Colonic mucosa (tissue), 4 donors: ENCODE measurements at regions not wholly inside any gene's neighbourhood (a gene's known extent, or its start where the extent isn't known, plus 50 kb on each side); places are given as distances from the start of the nearest gene placed in this dataset.

Source experiments
- DNase-seq: peaks from one replicate; pipeline ENCODE4 v3.0.0-alpha.2; 2020
- H3K27ac ChIP-seq: fragments of 200-600 bp; one replicate; pipeline ENCODE4 v1.8.0; 2021
- H3K27me3 ChIP-seq: fragments of 200-600 bp; one replicate; pipeline ENCODE4 v1.8.0; 2021
- H3K36me3 ChIP-seq: fragments of 200-600 bp; one replicate; pipeline ENCODE4 v1.8.0; 2021
- H3K4me1 ChIP-seq: fragments of 200-600 bp; one replicate; pipeline ENCODE4 v1.8.0; 2021; ENCODE audit warnings: mild to moderate bottlenecking
- H3K4me3 ChIP-seq: fragments of 200-600 bp; one replicate; pipeline ENCODE4 v1.8.0; 2021
- H3K9ac ChIP-seq, 2 donors: one replicate each; pipeline ENCODE4 v1.7.0; 2013; ENCODE audit warnings: control low read depth in 2 of 2, low read depth in 2 of 2, low read length in 2 of 2
- H3K9me3 ChIP-seq: fragments of 200-600 bp; one replicate; pipeline ENCODE4 v1.8.0; 2021
- CTCF ChIP-seq: fragments of 200-600 bp; IDR thresholded peaks from one replicate; pipeline ENCODE4 v1.8.0; 2022; ENCODE audit warnings: antibody characterized with exemption, mild to moderate bottlenecking
- intact Hi-C: fragments of 100-400 bp; cut with DNase I; formaldehyde crosslinking; loops from one replicate; pipeline ENCODE4 v1.14.1; 2022
- donor health status: healthy.
- donor health status: DM: no; HTN: no; CAD: no.
- donor health status: DM: no; HTN: no; CAD: no.

DNA sequence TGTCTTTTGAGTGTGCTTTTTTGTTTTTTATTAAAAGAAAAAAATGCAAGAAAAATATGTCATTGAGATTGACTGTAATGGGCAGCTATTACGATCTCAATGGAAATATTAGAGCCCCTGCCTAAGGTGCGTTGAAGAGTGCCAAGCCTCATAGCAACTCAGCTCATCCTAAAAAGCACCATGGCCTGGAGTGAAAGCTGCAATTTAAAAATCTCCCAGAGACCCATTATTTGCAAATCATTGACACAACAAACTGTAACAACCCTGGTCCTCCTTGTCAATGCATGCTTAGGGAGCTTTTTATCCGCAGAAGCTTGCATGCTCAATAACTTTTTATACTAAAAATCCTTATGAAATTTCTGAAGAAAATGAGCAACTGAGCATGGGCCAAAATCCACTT is 954.5 kb downstream of the ADGRL2 start:
- Histone ChIP-seq H3K9me3 (no peaks in the 10 kb centered on the region), H3K4me1 (no peaks in the 10 kb centered on the region), H3K4me3 (no peak overlapping the region), H3K27me3 (no peaks in the 10 kb centered on the region), H3K27ac (no peak overlapping the region), H3K36me3 (no peaks in the 10 kb centered on the region), H3K9ac (no peak overlapping the region)
- DNase-seq: no peak
- intact Hi-C loops: no loop called here
- TF ChIP-seq CTCF: no peak

DNA sequence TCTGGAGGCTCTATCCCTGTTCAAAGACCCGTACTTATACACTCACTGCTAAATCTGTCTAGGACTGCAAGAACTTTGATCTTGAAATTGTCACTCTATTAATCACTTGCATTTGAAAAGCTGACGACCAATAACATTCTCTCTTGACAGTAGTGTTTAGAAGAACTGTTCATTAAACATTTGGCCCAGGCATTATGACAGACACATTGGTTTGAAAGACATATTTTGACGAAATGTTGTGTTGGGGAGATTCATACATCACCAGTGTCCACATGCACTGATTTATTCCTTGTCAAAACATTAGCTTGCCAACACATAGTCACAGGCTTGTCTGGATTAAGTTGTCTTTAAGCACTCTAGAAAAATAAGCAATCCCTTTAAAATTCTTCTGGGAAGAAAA is 951.3 kb downstream of the ADGRL2 start:
- no peaks in the 10 kb centered on the region for H3K27me3 ChIP-seq
- no peak for DNase-seq
- TF ChIP-seq CTCF: no peak
- H3K9me3 ChIP-seq: no peaks in the 10 kb centered on the region
- no peak overlapping the region for H3K9ac ChIP-seq
- no peak overlapping the region for H3K4me3 ChIP-seq
- no peaks in the 10 kb centered on the region for H3K4me1 ChIP-seq
- H3K36me3 ChIP-seq: no peaks in the 10 kb centered on the region
- H3K27ac ChIP-seq: no peak overlapping the region
- intact Hi-C loops: no loop called here

GRCh38 chr1:82733645-82734044 is 932.9 kb downstream of the ADGRL2 start:
- Histone ChIP-seq H3K4me1 (no peaks in the 10 kb centered on the region), H3K9me3 (no peaks in the 10 kb centered on the region), H3K4me3 (no peak overlapping the region), H3K27ac (no peak overlapping the region), H3K36me3 (no peaks in the 10 kb centered on the region), H3K9ac (no peak overlapping the region), H3K27me3 (no peaks in the 10 kb centered on the region)
- DNase-seq: no peak
- TF ChIP-seq CTCF: no peak
- intact Hi-C loops: no loop called here

DNA sequence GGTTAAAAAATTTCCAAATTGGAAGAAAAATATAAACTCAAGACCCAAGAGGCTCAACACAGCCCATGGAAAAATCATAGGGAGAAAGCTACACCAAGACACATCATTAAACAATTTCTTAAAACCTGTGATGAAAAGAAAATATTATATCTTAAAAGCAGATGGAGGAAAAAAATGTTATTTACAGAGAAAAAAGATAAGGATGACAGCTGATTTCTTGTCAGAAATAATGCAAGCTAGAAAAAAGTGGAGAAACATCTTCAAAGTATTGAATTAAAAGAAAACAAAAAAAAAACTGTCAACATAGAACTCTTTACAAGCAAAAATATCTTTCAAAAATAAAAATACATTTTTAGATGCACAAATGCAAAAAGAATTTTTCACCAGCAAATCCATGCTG is 930.5 kb downstream of the ADGRL2 start:
- H3K4me3 ChIP-seq: no peak overlapping the region
- no peak overlapping the region for H3K27ac ChIP-seq
- H3K9me3 ChIP-seq: no peaks in the 10 kb centered on the region
- no peaks in the 10 kb centered on the region for H3K4me1 ChIP-seq
- no peak for DNase-seq
- H3K27me3 ChIP-seq: no peaks in the 10 kb centered on the region
- intact Hi-C loops: no loop called here
- H3K9ac ChIP-seq: no peak overlapping the region
- H3K36me3 ChIP-seq: no peaks in the 10 kb centered on the region
- no peak for TF ChIP-seq CTCF

GRCh38 chr1:82728206-82728605 is 927.5 kb downstream of the ADGRL2 start:
- Histone ChIP-seq H3K4me3 (no peak overlapping the region), H3K9ac (no peak overlapping the region), H3K27me3 (no peaks in the 10 kb centered on the region), H3K27ac (no peak overlapping the region), H3K4me1 (no peaks in the 10 kb centered on the region), H3K9me3 (no peaks in the 10 kb centered on the region), H3K36me3 (no peaks in the 10 kb centered on the region)
- no peak for TF ChIP-seq CTCF
- intact Hi-C loops: no loop called here
- no peak for DNase-seq

- no peaks in the 10 kb centered on the region for H3K9me3 ChIP-seq
- no peak overlapping the region for H3K4me3 ChIP-seq
- H3K27ac ChIP-seq: no peak overlapping the region
- H3K36me3 ChIP-seq: no peaks in the 10 kb centered on the region
- no peaks in the 10 kb centered on the region for H3K27me3 ChIP-seq
- intact Hi-C loops: no loop called here
- TF ChIP-seq CTCF: no peak
- H3K9ac ChIP-seq: no peak overlapping the region
- no peaks in the 10 kb centered on the region for H3K4me1 ChIP-seq
- DNase-seq: no peak
Measured at GRCh38 chr1:82724246-82724645, 923.5 kb downstream of the ADGRL2 start.
